Heart left ventricle (tissue), 16 donors: ENCODE measurements at regions not wholly inside any gene's neighbourhood (a gene's known extent, or its start where the extent isn't known, plus 50 kb on each side); places are given as distances from the start of the nearest gene placed in this dataset.

Experiments
- ATAC-seq, 4 donors: fragments of 200-7000 bp; cut with Tn5 transposase; one replicate each; pipeline ENCODE4 v1.9.1; 2020 to 2022; ENCODE audit warnings: moderate library complexity in 4 of 4, mild to moderate bottlenecking in 3 of 4, moderate number of reproducible peaks in 1 of 4
- DNase-seq, 5 donors: peaks; one replicate each; pipeline ENCODE4 v3.0.0-alpha.2; 2020
- H3K27ac ChIP-seq, 12 donors: fragments of 200-600 bp; sonication (generic) in 4 of 12; one replicate each; pipeline versions ENCODE4 v1.5.0 to v1.8.0; 2016 to 2022; ENCODE audit warnings: mild to moderate bottlenecking in 2 of 12
- H3K27me3 ChIP-seq, 9 donors: fragments of 200-600 bp; sonication (generic) in 2 of 9; one replicate each; pipeline versions ENCODE4 v1.5.1 to v1.8.0; 2016 to 2022; ENCODE audit warnings: mild to moderate bottlenecking in 3 of 9
- H3K36me3 ChIP-seq, 9 donors: fragments of 200-600 bp; sonication (generic) in 2 of 9; one replicate each; pipeline versions ENCODE4 v1.5.0 to v1.8.0; 2018 to 2022; ENCODE audit warnings: mild to moderate bottlenecking in 2 of 9
- H3K4me1 ChIP-seq, 12 donors: fragments of 200-600 bp; sonication (generic) in 4 of 12; one replicate each; pipeline versions ENCODE4 v1.5.0 to v1.8.0; 2016 to 2022; ENCODE audit warnings: mild to moderate bottlenecking in 3 of 12
- H3K4me3 ChIP-seq, 12 donors: fragments of 200-600 bp; sonication (generic) in 4 of 12; one replicate each; pipeline versions ENCODE4 v1.5.0 to v1.8.0; 2017 to 2022; ENCODE audit warnings: mild to moderate bottlenecking in 9 of 12, moderate library complexity in 4 of 12
- H3K9me3 ChIP-seq, 12 donors: fragments of 200-600 bp; sonication (generic) in 4 of 12; one replicate each; pipeline versions ENCODE4 v1.5.0 to v1.8.0; 2016 to 2022; ENCODE audit warnings: mild to moderate bottlenecking in 1 of 12
- POLR2A ChIP-seq, 2 donors: fragments of 450-650 bp; IDR thresholded peaks; one replicate each; pipeline ENCODE4 v1.6.1; 2017; ENCODE audit warnings: antibody characterized with exemption in 2 of 2, mild to moderate bottlenecking in 2 of 2, moderate library complexity in 2 of 2
- WGBS, 4 donors: extraction: QIAGEN DNeasy Blood & Tissue Kit in 2 of 4; methylation state at CpG; one replicate each; pipeline versions ENCODE4 v1.1.5 to v1.1.7; 2013 to 2018; 5-methylcytosine and 5-hydroxymethylcytosine counted together
- intact Hi-C, 10 donors: fragments of 100-400 bp; cut with DNase I; formaldehyde crosslinking; loops; one replicate each; pipeline versions ENCODE4 v1.11.1 to v1.14.2; 2022
- TF ChIP-seq, protein P1 (sequence below), 12 donors: fragments of 200-600 bp; sonication (generic) in 4 of 12; IDR thresholded peaks; one replicate each; pipeline versions ENCODE4 v1.5.0 to v1.8.0; 2018 to 2022; ENCODE audit warnings: antibody characterized with exemption in 12 of 12, mild to moderate bottlenecking in 5 of 12
- donor health status: ischemic (EF 13 %, LVEDD 7.1; RV severe dilation, severe dysfunction).
- donor health status: healthy with polysubstance abuse.
- donor health status: DM: no; HTN: yes; CAD: no.
- donor health status: DM: no; HTN: no; CAD: no.
- donor health status: ischemic (EF 25% LVEDD 6.9; RV normal size, moderate dysfunction).
- donor health status: ischemic (EF 25% LVEDD 5.7; RV mildly dilated, moderate dysfunction).
- donor health status: healthy.
- donor health status: DM: yes; HTN: yes; CAD: no.
- donor health status: ischemic (EF 35%, LVEDD 5.7; RV mildly dilated, moderate dysfunction).
- donor health status: nonischemic (EF 11% LVEDD 7.7; RV severe dilation, severe dysfunction).
- donor health status: DM: yes; HTN: yes; CAD: no.
- donor health status: PGD.
- donor health status: ischemic (EF 29% LVEDD 5.4; RV normal size, mild dysfunction).
- donor health status: nonischemic (EF 23%, LVEDD 6.1; RV moderate dilation, normal function).

- Histone ChIP-seq H3K36me3 (no peaks in the 10 kb centered on the region), H3K9me3 (no peaks in the 10 kb centered on the region), H3K4me3 (no peak overlapping the region), H3K27ac (no peak overlapping the region), H3K27me3 (no peaks in the 10 kb centered on the region), H3K4me1 (no peaks in the 10 kb centered on the region)
- no peak for TF ChIP-seq POLR2A (IDR thresholded peaks at IDR 0.05)
- TF ChIP-seq, protein P1, sequence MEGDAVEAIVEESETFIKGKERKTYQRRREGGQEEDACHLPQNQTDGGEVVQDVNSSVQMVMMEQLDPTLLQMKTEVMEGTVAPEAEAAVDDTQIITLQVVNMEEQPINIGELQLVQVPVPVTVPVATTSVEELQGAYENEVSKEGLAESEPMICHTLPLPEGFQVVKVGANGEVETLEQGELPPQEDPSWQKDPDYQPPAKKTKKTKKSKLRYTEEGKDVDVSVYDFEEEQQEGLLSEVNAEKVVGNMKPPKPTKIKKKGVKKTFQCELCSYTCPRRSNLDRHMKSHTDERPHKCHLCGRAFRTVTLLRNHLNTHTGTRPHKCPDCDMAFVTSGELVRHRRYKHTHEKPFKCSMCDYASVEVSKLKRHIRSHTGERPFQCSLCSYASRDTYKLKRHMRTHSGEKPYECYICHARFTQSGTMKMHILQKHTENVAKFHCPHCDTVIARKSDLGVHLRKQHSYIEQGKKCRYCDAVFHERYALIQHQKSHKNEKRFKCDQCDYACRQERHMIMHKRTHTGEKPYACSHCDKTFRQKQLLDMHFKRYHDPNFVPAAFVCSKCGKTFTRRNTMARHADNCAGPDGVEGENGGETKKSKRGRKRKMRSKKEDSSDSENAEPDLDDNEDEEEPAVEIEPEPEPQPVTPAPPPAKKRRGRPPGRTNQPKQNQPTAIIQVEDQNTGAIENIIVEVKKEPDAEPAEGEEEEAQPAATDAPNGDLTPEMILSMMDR (IDR thresholded peaks at IDR 0.05) = no peak
- ATAC-seq (no peak), DNase-seq (no peak)
- 53 to 60% (median 55%) methylated on average over 2 of the region's 2 CpGs for WGBS, 4 donors
- intact Hi-C loops = no loop called here
Observed at GRCh38 chr10:64486149-64486548, 964.9 kb downstream of the REEP3 start.

GRCh38 chr10:64486901-64487300, 965.7 kb downstream of the REEP3 start:
- Histone ChIP-seq H3K27ac (no peak overlapping the region), H3K4me1 (no peaks in the 10 kb centered on the region), H3K4me3 (no peak overlapping the region), H3K36me3 (no peaks in the 10 kb centered on the region), H3K27me3 (no peaks in the 10 kb centered on the region), H3K9me3 (no peaks in the 10 kb centered on the region)
- TF ChIP-seq POLR2A (IDR thresholded peaks at IDR 0.05) = no peak
- TF ChIP-seq, protein P1 (IDR thresholded peaks at IDR 0.05) = no peak
- intact Hi-C loops = no loop called here
- DNase-seq (no peak), ATAC-seq (no peak)

DNA sequence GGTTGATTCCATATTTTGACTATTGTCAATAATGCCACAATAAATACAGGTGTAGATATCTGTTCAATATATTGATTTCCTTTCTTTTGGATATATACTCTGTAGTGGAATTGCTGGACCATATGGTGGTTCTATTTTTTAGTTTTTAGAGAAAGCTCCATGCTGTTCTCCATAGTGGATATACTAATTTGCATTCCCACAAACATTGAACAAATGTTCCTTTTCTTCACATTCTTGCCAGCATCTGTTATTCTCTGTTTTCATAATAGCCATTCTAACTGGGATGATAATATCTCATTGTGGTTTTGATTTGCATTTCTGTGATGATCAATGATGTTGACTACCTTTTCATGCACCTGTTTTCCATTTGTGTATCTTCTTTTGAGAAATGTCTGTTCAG, 973.7 kb downstream of the REEP3 start:
- Histone ChIP-seq H3K27ac (no peak overlapping the region), H3K4me1 (no peaks in the 10 kb centered on the region), H3K4me3 (no peak overlapping the region), H3K36me3 (no peaks in the 10 kb centered on the region), H3K27me3 (no peaks in the 10 kb centered on the region), H3K9me3 (peaks cover 0 to 5% (median 0%) of the 10 kb centered on the region in 12 donors)
- ATAC-seq (no peak), DNase-seq (no peak)
- intact Hi-C loops = no loop called here
- TF ChIP-seq, protein P1 (IDR thresholded peaks at IDR 0.05) = no peak
- no peak for TF ChIP-seq POLR2A (IDR thresholded peaks at IDR 0.05)

DNA sequence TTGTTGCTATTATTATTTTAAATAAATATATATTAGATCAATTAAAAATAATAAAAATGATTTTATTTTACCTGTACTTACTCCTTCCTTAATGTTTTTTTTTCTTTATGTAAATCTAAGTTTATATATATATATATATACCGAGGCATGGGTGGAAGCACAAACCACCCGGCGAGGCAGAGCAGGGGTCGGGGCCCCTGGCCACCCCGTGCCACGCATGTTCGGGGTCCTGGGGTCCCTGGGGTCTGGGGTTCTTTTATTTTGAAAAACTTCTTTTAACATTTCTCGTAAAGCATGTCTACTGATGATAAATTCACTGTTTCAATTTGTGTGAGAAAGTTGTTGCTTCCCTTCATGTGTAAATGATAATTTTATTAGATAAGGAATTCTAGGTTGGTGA, 976.1 kb downstream of the REEP3 start:
- no peak overlapping the region for H3K27ac ChIP-seq
- DNase-seq (no peak), ATAC-seq (no peak)
- no peak overlapping the region for H3K4me3 ChIP-seq
- TF ChIP-seq, protein P1 (IDR thresholded peaks at IDR 0.05) = no peak
- TF ChIP-seq POLR2A (IDR thresholded peaks at IDR 0.05) = no peak
- H3K36me3 ChIP-seq = no peaks in the 10 kb centered on the region
- H3K9me3 ChIP-seq = peaks cover 0 to 5% (median 0%) of the 10 kb centered on the region in 12 donors
- 85 to 90% (median 88%) methylated on average over 8 of the region's 8 CpGs for WGBS, 4 donors
- no peaks in the 10 kb centered on the region for H3K4me1 ChIP-seq
- no peaks in the 10 kb centered on the region for H3K27me3 ChIP-seq
- intact Hi-C loops = no loop called here
